ENCODE measurements at regions not wholly inside any gene's neighbourhood (a gene's known extent, or its start where the extent isn't known, plus 50 kb on each side); places are given as distances from the start of the nearest gene placed in this dataset.
"Not testable (repeated sequence)": the region's sequence is repeated elsewhere in the genome, so short reads cannot be mapped to it uniquely, and the experiment has no call there.

GRCh38 chr9:135356021-135356420, 123.6 kb upstream of the PPP1R26 start:
- no peak for DNase-seq (ENCODE audit: low read depth in 2 of 2)

GRCh38 chr9:135356796-135357195, 122.8 kb upstream of the PPP1R26 start:
- DNase-seq (ENCODE audit: low read depth in 2 of 2), result no peak

GRCh38 chr9:135357863-135358551, 121.6 kb upstream of the PPP1R26 start:
- DNase-seq (ENCODE audit: low read depth in 2 of 2), result no peak

GRCh38 chr9:135358552-135358940, 121.0 kb upstream of the PPP1R26 start:
- DNase-seq (ENCODE audit: low read depth in 2 of 2), result no peak

GRCh38 chr9:135359764-135360163, 119.8 kb upstream of the PPP1R26 start:
- DNase-seq (ENCODE audit: low read depth in 2 of 2), result no peak

GRCh38 chr9:135360617-135361016, 119.0 kb upstream of the PPP1R26 start:
- DNase-seq (ENCODE audit: low read depth in 2 of 2), result no peak

- DNase-seq (ENCODE audit: low read depth in 2 of 2), result not testable (repeated sequence)
These were observed 117.9 kb upstream of the PPP1R26 start for GRCh38 chr9:135361668-135362067.

- no peak for DNase-seq (ENCODE audit: low read depth in 2 of 2)
These were observed 116.0 kb upstream of the PPP1R26 start for GRCh38 chr9:135363596-135363995.

GRCh38 chr9:135365013-135365768, 114.4 kb upstream of the PPP1R26 start:
- no peak for DNase-seq (ENCODE audit: low read depth in 2 of 2)

GRCh38 chr9:135366104-135366503, 113.5 kb upstream of the PPP1R26 start:
- DNase-seq (ENCODE audit: low read depth in 2 of 2), result no peak

- no peak for DNase-seq (ENCODE audit: low read depth in 2 of 2)
These were observed 110.1 kb upstream of the PPP1R26 start for GRCh38 chr9:135369412-135369990.

GRCh38 chr9:135370411-135371375, 108.9 kb upstream of the PPP1R26 start:
- no peak for DNase-seq (ENCODE audit: low read depth in 2 of 2)

GRCh38 chr9:135371535-135371934, 108.0 kb upstream of the PPP1R26 start:
- DNase-seq (ENCODE audit: low read depth in 2 of 2), result no peak

- no peak for DNase-seq (ENCODE audit: low read depth in 2 of 2)
These were observed 107.5 kb upstream of the PPP1R26 start for GRCh38 chr9:135372036-135372435.

GRCh38 chr9:135372501-135373008, 107.0 kb upstream of the PPP1R26 start:
- no peak for DNase-seq (ENCODE audit: low read depth in 2 of 2)

- DNase-seq (ENCODE audit: low read depth in 2 of 2), result no peak
These were observed 106.4 kb upstream of the PPP1R26 start for GRCh38 chr9:135373151-135373685.

- DNase-seq (ENCODE audit: low read depth in 2 of 2), result no peak
These were observed 105.8 kb upstream of the PPP1R26 start for GRCh38 chr9:135373820-135374219.

GRCh38 chr9:135374591-135374990, 105.0 kb upstream of the PPP1R26 start:
- no peak for DNase-seq (ENCODE audit: low read depth in 2 of 2)

GRCh38 chr9:135375001-135375400, 104.6 kb upstream of the PPP1R26 start:
- no peak for DNase-seq (ENCODE audit: low read depth in 2 of 2)

- DNase-seq (ENCODE audit: low read depth in 2 of 2), result no peak
These were observed 102.9 kb upstream of the PPP1R26 start for GRCh38 chr9:135376511-135377265.

- no peak for DNase-seq (ENCODE audit: low read depth in 2 of 2)
These were observed 102.2 kb upstream of the PPP1R26 start for GRCh38 chr9:135377431-135377830.
